CD1c-positive myeloid dendritic cell (primary cell): ENCODE measurements at regions not wholly inside any gene's neighbourhood (a gene's known extent, or its start where the extent isn't known, plus 50 kb on each side); places are given as distances from the start of the nearest gene placed in this dataset.

Experiments used
- DNase-seq: peaks from one replicate; pipeline ENCODE4 v3.0.0-alpha.2; 2016; ENCODE audit errors: extremely low spot score

DNA sequence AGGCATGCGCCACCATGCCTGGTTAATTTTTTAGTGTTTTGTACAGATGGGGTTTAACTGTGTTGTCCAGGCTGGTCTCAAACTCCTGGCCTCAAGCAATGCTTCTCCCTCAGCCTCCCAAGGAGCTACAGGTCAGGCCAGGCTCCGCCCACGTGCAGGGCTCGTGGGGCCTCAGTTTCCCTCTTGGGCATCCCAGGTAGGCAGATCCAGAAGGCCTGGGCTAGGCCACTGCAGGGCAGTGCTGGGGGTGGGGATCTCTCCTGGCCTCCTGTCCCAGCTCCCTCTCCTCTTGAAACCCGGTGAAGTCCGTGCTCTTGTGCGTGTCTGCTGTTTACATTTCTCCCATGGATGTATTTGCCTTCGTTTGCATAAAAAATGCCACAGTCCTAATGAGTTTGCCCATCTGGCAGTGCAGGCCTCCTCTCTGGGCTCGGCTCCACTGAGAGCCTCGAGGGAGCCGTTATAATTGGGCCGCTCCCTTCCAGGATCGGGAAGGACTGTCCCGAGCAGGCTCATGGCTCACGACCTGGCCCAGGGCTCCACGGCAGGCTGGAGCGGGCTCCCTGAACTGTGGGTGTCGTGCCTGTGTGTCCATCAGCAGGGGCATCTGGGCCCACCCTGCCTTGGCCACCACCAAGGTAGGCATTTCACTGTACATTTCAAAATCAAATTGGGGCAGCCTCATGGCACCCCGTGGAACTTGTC is 52.6 kb upstream of the RUFY1 start:
- no peak for DNase-seq

DNA sequence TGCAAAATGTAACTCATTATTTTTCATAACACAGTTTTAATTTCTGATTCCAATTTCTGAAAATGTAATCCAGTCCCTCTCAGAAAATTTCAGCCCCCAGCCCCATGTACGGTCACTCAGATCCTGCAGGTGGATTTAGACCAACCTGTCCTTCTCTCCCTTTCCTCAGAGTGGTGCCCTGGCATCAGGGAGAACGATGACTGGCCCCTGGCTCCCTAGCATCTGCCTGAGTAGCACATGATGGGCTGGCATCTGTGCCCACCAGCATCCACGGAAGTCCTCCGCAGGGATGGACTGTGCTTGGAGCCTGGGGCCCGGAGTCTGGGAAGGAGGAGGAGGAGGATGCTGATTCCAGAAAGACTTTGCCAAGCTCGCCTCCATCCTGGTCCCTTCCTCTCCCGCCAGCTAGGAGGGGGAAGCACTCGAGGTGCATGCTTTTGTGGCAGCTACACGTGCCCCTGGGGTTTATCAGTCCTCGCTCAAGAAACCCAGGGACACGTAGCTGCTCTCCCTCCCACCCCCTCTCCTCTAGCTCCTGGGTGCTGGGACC is 54.4 kb upstream of the RUFY1 start:
- DNase-seq = no peak

DNA sequence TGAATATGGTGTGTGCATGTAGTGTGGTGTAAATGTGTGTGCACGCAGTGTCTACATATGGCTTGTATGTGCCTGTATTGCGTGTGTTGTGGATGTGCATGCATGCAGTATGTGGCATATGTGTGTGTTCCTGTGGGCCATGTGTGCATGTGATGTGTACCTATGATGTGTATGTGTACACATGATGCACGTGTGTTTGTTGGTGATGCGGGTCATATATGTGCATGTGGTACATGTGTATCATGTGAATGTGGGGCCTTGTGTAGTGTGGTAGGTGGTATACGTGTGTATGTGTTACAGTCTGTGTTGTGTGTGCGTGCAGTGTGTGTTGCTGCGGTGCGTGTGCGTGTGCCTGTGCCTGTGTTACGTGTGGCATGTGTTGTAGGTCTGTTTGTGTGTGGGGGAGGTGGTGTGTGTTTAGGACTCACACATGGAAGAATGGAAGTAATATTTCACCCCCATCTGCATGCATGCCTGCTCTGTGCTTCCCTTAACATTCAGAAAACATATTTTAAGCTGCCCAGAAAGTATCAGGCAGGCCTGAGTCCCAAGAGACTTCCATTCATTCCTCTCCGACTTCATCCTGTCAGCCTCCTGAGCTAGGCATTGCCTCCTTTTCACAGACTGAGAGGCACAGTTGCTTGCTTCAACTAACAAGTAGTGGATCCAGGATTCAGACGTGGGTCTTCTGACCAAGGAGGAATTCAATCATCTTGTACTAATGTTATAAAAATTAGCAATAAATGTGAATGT is 55.4 kb upstream of the RUFY1 start:
- no peak for DNase-seq

DNA sequence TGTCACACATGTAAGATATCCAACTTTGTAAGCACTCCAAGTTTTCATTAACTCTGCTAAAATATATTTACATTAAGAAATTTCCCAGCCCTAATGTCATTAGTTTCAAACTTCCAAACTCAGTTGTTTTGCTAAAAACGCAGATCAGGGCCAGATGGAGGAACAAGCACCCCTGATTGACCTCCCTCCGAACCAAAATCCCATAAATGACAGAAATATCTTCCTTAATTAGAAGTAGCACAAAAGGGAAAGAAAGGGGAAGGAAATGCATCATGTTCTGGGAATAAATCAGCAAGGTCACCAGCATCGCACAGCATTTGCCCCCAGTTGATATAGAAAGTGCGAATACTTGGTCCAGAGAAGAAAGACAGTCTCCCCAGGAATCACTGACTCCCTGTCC is 61.4 kb upstream of the RUFY1 start:
- peak; percentile 45 for DNase-seq

DNA sequence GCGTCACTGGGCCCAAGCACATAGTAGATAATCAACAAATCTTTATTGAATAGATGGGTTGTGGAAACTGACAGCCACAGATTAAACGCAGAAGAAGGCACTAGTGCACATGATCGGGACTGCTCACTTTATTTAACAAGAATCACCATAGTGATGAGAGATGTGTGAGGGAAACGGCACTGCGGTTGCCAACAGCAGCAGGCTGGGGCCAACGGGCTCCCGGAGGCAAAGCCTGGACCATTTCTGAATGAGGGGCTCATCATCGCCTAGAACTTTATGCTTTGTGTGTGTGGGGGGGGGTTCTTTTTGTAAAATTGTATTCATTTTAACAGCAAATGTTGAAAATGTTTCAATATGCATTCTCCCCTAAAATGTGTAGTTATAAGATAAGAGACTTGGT is 61.9 kb upstream of the RUFY1 start:
- DNase-seq = no peak

DNA sequence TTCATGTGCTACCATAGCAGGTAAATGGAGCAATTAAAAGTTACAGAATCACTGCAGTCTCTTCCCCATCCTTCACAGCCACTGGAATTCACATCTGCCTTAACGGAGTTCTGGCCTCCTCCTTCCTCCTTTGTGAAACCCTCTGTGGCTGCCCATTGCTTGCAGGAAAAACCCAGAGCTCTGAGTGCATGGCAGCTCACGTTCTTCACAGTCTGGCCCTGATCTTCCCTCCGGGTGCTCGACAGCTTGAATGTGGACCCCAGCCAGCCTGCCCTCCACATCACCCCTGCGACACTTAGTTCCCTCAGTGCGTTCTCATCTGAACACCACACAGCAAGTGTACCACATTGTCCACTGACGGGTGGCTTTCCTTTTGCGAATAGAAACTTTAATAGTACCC is 63.2 kb upstream of the RUFY1 start:
- no peak for DNase-seq

DNA sequence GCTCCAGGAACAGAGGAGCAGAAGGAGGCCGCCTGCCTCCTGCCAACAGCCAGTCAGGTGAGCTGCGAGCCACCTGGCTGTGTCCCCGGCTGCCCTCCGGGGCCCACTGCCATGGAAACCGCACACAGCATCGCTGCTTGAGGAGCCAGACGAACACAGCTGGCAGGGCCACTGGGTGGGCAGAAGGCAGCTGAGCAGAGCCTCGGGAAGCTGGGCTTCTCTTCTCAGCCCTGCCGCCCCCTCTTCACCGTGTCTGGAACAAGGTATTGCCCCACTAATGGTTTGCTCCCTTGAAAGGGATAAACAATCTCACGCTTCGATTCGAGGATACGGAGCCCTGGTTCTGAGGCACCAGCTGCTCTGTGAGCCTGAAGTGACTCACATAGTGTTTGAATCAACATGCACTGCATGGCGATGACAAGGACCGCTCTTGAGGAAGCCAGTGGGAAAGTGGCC is 63.7 kb upstream of the RUFY1 start:
- DNase-seq = no peak

DNA sequence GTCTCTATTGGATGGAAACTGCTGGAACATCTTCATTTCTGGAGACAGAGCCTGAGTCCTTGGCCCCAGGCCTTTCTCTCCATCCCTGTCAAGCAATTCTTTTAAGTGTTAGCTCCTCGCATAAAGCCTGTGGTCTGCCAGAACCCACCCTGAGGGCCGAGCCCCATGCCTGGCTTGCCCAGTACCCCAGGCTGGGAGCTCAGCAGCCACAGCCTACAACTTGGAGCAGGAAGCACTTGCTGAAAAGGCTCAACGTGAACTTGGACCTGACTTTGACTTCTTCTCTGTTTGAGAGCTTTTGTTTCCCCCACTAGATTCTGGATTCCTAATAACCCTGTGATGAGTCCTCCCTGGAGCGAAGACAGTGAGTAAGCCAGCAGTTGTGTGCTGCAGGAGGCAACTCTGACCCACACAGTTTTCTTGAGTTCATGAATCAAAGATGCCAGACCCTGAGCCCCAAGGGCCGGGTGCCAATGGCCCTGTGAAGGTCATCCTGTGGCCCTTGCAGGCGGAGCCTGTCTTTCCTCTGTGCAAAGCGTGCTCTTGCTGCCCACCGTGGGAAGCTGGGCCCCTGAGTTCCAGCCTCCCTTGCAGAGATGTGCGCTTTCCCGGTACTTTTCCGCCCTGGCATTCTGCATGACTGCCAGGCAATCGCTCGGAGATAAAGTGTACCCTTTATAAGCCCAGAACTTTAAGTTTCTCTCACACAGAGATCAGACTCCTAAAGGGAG is 64.3 kb upstream of the RUFY1 start:
- no peak for DNase-seq

DNA sequence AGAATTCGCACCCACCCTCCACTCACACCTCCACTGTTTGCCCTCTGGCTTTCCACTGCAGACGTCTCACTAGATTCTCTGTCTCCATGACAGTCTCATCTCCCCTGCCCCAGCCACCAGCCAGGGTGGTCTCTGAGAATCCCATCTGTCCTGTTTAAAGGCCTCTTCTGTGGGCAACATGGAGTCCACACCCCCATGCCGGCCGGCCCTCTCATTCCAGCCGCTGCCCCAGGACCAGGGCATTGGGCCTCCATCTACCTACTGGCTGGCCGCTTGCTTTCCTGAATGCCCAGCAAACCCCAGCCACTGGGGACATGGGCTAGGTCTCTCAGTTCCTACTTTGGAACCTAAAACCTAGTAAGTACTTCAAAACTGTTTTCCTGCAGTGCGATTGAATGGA is 65.6 kb upstream of the RUFY1 start:
- DNase-seq = no peak

DNA sequence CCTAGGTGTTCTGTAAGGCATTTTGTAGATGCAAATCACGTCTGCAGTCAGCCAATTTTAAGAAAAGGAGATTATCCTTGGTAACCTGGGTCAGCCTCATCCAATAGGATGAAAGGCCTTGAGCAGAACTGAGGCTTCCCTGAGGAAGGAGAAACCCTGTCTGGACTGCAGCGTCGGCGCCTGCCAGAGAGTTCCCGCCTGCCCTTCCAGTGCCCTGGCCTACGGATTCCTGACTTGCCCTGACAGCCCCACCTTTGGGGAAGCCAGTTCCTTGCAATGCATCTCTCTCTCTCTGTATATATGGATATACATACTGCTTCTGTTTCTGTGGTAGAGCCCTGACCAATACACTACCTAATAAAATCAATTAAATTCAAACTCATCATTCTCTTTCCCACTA is 66.2 kb upstream of the RUFY1 start:
- no peak for DNase-seq

DNA sequence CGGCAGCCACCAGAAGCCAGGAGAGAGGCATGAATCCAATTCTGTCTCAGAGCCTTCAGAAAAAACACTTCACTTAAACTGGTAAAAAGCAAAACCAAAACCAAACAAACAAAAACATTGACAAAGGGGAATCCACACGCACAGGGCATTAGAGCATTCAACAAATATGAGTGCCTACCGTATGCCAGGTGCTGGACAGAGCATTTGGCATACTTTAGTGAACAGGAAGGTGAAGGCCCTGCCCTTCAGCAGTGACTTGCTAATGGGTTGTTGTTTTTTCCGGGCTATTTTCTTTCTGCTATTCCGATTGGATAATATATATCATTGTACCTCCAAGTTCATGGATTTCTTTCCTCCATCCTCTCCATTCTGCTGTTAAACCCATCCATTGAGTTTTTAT is 71.7 kb upstream of the RUFY1 start:
- no peak for DNase-seq

DNA sequence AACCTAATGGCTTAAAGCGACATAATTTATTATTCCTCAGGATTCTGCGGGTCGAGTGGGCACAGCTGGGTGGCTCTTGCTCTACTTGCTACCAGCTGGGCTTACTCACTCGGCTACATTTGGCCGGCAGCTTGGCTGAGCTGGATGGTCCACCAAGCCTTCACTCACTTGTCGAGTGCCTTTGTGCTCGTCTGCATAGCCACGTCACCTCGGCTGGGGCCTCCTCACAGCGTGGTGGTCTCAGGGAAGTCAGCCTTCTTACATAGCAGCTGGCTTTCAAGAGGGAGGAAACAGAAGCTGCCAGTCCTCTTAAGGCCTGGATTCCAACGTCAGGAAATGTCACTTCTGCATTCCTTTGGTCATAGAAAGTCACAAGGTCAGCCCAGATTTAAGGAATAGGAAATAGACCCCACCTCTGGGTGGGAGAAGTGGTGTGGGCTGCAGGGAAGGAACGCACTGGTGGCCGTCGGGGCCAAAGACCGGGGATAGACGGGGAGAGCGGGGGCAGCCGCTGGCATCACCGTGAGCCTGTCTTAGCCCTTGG is 75.1 kb upstream of the RUFY1 start:
- peak; percentile 45 for DNase-seq

DNA sequence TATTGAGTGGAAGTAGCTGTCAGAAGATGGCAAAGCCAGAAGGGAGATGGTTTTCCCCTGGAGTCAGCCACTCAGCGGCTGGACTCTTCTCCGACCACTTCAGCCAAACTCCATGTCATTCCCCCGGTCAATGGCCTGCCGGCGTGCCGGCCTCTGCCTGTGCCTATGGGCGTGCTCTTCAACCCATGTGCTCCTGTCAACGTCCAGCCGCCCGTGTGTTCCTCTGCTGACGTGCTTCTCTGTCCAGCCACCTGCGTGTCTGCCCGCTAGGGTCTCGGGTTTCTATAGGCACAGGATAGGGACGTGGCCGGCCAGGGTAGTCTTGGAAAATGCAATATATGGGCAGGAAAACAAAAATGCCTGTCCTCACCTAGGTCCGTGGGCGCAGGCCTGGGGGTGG is 77.7 kb upstream of the RUFY1 start:
- no peak for DNase-seq

DNA sequence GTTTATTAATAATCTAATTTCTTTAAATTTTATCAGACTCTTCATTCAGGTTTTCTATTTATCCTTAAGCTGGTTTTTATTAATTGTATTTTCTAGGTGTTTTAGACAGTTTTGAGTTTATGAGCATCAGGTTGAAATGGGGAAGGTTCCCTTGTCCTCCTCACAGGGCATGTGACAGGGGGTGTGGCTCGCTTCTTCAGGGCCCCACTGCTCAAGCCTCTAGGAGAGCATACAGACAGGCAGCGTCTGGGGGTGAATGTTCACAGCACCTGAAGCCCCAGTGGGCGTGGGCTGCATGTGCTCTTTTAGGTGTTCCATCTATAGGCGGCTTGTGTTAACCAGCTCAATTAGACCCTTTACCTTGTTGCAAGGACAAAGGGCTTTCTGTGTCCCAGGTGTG is 78.2 kb upstream of the RUFY1 start:
- DNase-seq = no peak

DNA sequence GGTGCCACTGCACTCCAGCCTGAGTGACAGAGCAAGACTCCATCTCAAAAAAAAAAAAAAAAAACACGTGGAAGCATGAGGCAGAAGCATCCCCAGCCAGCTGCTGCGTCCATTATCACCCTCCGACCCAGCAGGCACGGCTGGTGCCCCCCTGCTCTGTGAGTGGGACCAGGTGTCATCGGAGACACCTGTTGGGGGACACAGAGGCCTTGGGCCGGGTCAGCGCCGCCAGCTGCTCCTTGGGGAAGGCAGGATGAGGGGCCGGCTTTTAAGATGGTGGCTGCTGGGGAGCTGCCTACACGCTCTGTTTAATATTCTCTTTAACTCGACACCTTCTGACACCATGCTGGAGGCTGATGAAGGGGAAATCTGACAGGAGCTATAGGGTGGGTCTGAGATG is 80.2 kb upstream of the RUFY1 start:
- no peak for DNase-seq

DNA sequence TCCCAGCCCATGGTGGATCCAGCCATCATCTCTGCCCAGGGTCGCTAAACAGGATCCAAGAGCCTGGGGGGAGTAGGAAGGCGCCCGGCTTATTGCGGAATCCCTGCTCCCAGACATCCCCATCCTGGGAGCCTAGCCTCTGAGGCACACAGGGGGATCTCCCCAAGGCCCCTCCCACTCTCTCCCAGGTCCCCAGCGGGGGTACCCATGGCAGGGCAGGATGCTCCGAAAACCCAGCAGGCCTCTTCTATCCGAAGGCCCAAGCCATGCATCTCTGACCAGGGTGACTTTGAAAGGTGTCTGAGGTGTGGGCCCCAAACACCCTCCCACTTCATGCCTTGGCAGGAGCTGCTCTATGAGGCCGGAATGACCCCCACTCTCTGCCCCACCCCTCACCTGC is 81.7 kb upstream of the RUFY1 start:
- DNase-seq = no peak

DNA sequence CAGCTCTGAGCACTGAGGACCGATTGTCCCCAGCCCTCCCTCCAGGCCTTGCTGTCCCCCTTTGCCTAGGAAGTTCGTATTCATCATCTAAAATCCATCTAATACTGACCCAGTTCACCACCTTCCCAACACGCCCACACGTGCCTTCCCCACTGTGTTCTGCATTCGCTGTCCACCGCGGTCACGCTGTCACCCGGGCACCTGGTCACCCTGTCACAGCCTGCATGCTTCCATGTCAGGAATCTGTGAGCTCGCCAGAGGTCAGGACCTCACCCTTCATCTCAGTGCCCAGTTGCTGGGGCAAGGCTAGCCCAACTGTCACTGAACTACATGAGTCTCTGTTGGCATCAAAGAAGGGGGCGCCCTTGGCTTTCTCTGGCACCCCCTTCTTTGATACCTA is 82.9 kb upstream of the RUFY1 start:
- DNase-seq = no peak

DNA sequence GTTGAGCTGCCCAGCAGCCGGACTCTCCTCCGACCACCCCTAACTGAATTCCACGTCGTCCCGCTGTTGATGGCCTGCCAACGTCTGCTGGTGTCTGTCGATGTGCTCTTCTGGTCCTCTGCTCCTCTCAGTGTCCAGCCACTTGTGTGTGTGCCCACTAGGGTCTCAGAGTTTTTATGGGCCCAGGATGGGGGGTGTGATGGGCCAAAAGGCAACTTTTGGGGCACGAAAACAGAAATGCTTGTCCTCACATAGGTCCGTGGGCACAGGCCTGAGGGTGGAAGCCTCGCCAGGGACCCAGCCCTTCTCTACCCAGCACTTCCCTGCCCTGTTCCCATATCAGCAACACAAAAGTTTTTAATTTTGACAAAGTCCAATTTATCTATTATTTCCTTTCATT is 85.7 kb upstream of the RUFY1 start:
- no peak for DNase-seq

DNA sequence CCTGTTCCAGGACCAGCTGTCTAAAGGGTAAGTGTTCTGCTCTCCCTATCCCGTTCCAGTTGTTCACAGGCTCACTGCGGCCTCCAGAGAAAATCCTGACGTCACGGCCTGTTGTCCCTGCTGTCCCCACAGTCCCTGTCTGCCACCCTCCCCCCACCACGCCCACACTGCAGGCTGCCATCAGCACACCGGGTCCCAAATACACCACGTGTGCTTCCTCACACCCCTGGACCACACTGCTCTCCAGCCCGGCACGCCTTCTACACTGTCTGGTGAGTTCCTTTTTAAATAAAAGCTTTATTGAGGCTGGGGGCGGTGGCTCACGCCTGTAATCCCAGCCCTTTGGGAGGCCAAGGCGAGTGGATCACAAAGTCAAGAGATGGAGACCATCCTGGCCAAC is 88.3 kb upstream of the RUFY1 start:
- no peak for DNase-seq

DNA sequence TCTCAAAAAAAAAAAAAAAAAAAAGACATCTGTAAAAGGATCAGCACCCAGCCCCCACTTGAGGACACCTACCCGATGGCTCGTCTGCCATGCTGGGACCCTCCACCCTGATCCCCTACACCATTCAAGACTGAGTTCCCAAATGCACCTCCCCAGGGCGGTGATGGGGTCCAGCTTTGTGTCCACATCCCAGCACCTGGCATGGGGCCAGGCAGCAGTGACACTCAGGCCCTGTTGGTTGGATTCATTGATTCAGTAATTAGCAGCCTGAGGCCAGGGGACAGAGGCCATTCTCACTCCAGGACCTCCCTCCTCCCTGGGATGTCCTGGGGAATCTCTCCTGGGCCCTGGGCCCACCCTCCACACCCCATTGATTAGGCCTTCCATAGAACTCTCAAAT is 88.8 kb upstream of the RUFY1 start:
- no peak for DNase-seq

DNA sequence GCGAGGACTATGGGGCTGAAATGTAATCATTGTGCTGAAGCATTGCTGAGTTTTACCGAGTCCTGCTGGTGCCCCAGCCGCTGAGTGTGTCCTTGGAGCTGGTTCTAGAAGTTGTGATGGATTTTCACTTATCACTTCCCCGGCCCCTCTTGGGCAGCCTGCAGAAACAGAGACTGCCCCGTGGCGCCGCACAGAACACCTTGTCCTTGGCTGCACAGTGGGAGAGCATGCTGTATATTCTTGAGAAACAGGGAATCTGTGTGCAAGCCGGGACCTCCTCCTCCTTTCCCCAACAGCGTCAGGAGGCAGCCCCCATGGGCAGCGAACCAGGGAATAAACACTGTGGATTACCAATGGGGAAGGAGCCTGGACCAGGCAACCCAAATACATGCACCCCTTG is 90.6 kb upstream of the RUFY1 start:
- no peak for DNase-seq

DNA sequence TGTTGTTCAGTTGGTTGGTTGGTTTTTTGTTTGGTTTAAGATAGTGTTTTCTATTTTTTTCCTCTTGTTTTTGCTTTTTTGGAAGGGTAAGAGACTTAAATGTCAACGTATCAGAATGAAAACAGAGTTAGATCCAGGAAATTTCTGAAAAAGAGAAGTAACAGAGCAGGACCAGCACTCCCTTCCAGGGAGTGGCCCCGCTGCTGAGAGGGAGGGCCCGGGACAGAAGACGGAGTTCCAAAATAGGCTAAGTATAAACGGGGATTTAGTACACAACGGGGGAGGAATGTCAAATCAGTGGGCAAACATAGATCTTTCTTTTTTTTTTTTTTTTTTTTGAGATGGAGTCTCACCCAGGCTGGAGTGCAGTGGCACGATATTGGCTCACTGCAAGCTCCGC is 92.7 kb upstream of the RUFY1 start:
- DNase-seq = no peak
